Testis (tissue), 2 donors: ENCODE measurements at regions not wholly inside any gene's neighbourhood (a gene's known extent, or its start where the extent isn't known, plus 50 kb on each side); places are given as distances from the start of the nearest gene placed in this dataset.

Experiments used
- DNase-seq: peaks from one replicate; pipeline ENCODE4 v3.0.0-alpha.2; 2019
- H3K27ac ChIP-seq, 2 donors: fragments of 200-600 bp; sonication (generic); one replicate each; pipeline ENCODE4 v1.5.1; 2019
- H3K27me3 ChIP-seq: fragments of 200-600 bp; sonication (generic); one replicate; pipeline ENCODE4 v1.5.1; 2019
- H3K36me3 ChIP-seq: fragments of 200-600 bp; sonication (generic); one replicate; pipeline ENCODE4 v1.5.1; 2017; ENCODE audit warnings: low read depth; ENCODE audit errors: missing control alignments
- H3K4me1 ChIP-seq: fragments of 200-600 bp; sonication (generic); one replicate; pipeline ENCODE4 v1.5.1; 2019
- H3K4me3 ChIP-seq, 2 donors: fragments of 200-600 bp; sonication (generic); one replicate each; pipeline ENCODE4 v1.5.1; 2017 to 2019
- H3K9me3 ChIP-seq: fragments of 200-600 bp; sonication (generic); one replicate; pipeline ENCODE4 v1.5.1; 2017
- POLR2A ChIP-seq: fragments of 450-650 bp; IDR thresholded peaks from one replicate; pipeline ENCODE4 v1.6.1; 2017; ENCODE audit warnings: antibody characterized with exemption, mild to moderate bottlenecking, moderate library complexity
- WGBS, 2 donors: methylation state at CpG; one replicate each; pipeline ENCODE4 v1.1.5; 2018; 5-methylcytosine and 5-hydroxymethylcytosine counted together
- intact Hi-C: fragments of 100-400 bp; cut with DNase I; formaldehyde crosslinking; loops from one replicate; pipeline ENCODE4 v1.15.1; 2023; ENCODE audit warnings: low total_unique reads
- TF ChIP-seq, protein P1 (sequence below), 3 experiments: fragments of 450-650 bp in 2 of 3; fragments of 200-600 bp in 1 of 3; sonication (generic) in 1 of 3; IDR thresholded peaks; one replicate each; pipeline ENCODE4 v1.5.1; 2016 to 2019; ENCODE audit warnings: antibody characterized with exemption in 3 of 3, mild to moderate bottlenecking in 2 of 3, moderate library complexity in 1 of 3

DNA sequence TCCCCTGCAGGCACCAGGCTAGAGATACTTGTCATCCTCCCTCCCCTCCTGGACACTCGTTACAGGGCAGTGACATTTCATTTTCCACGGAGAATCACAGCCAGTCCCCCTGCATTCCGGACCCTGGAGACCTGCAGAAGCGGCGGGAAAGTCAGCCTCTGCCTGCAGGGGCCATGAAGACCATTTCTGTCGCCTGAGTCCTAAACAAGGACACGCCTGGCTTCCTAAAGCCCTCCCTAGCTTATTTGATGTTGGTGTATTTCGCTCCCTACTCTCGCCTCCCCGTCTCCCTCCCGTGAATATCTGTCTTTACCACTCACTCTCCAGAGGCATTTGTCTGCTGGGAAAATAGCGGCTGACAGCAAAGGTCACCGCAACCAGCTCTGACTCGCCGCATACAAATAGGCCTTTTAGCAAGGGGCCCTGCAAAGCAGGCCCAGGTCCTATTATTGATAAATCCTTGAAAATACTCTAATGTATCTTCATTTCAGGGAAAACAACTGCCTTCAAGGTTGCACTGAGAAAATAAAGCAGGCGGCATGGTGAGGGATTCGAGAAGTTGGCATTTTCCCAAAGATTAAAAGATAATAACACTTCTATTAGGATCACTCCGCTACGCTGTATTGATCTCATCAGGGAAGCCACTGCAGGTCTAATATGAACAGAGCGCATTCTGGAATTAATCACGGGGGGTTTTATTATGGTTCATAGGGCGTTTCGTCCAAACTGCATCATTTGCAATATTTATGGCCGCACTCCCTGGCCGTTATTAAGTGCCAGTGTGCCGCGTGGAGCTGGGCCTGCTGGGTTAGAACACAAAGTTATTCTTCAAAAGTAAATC lies 447.1 kb upstream of the CDH5 start:
- peak overlapping the region in 1 of 2 donors; percentile 4 for H3K4me3 ChIP-seq
- intact Hi-C loops, result no loop called here
- H3K4me1 ChIP-seq, result no peaks in the 10 kb centered on the region
- no peak overlapping the region for H3K27ac ChIP-seq
- no peaks in the 10 kb centered on the region for H3K36me3 ChIP-seq
- no peaks in the 10 kb centered on the region for H3K27me3 ChIP-seq
- H3K9me3 ChIP-seq, result no peaks in the 10 kb centered on the region
- TF ChIP-seq, protein P1, sequence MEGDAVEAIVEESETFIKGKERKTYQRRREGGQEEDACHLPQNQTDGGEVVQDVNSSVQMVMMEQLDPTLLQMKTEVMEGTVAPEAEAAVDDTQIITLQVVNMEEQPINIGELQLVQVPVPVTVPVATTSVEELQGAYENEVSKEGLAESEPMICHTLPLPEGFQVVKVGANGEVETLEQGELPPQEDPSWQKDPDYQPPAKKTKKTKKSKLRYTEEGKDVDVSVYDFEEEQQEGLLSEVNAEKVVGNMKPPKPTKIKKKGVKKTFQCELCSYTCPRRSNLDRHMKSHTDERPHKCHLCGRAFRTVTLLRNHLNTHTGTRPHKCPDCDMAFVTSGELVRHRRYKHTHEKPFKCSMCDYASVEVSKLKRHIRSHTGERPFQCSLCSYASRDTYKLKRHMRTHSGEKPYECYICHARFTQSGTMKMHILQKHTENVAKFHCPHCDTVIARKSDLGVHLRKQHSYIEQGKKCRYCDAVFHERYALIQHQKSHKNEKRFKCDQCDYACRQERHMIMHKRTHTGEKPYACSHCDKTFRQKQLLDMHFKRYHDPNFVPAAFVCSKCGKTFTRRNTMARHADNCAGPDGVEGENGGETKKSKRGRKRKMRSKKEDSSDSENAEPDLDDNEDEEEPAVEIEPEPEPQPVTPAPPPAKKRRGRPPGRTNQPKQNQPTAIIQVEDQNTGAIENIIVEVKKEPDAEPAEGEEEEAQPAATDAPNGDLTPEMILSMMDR (IDR thresholded peaks at IDR 0.05), result no peak
- TF ChIP-seq POLR2A, result no peak
- WGBS, 2 donors, result 60 to 69% methylated on average over 27 of the region's 27 CpGs
- DNase-seq, result no peak

DNA sequence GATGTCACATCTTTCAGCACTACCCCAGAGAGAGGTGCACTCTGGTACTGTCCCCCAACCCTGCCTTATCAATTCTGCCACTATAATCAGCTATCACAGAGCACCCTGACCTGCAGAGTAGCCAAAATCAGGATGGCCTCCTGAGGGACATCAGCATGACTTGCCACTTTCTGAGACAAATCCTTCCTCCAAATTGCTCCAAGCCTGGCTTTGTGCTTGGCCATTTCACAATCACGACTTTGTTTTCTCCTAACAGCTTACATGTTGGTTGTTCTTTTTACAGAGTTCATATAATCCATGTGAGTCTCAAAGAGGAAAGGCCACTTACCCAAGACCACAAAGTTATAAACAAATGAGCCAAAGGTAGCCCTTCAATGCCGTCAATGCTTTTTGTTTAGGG lies 449.0 kb upstream of the CDH5 start:
- no peak overlapping the region for H3K27ac ChIP-seq
- H3K27me3 ChIP-seq, result no peaks in the 10 kb centered on the region
- 78 to 93% methylated on average over 2 of the region's 2 CpGs for WGBS, 2 donors
- intact Hi-C loops, result no loop called here
- no peaks in the 10 kb centered on the region for H3K4me1 ChIP-seq
- no peaks in the 10 kb centered on the region for H3K36me3 ChIP-seq
- no peaks in the 10 kb centered on the region for H3K9me3 ChIP-seq
- H3K4me3 ChIP-seq, result no peak overlapping the region
- TF ChIP-seq, protein P1 (IDR thresholded peaks at IDR 0.05), result no peak
- no peak for TF ChIP-seq POLR2A
- DNase-seq, result no peak

DNA sequence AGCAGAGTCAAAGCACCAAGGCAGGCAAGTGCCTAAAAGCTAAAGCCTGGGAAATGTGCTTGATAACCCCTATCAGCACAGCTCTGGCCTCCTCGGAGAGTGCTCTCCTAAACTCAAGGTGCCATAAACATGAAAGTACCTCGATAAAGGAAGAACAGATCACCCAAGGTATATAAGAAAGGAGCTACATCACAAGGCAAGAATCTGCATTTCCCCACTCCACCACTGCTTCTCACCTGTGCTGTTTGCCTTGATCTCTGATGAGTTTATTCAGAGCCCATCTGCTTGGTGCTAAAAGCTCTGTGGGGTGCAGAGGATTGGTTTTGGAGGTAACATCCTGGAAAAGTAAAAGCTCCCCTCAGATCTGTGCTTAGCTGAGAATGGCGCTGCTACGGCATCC lies 449.5 kb upstream of the CDH5 start:
- no peaks in the 10 kb centered on the region for H3K4me1 ChIP-seq
- no peaks in the 10 kb centered on the region for H3K9me3 ChIP-seq
- 65 to 67% methylated on average over 4 of the region's 4 CpGs for WGBS, 2 donors
- no peak overlapping the region for H3K4me3 ChIP-seq
- H3K36me3 ChIP-seq, result no peaks in the 10 kb centered on the region
- no peak for DNase-seq
- no peak overlapping the region for H3K27ac ChIP-seq
- intact Hi-C loops, result no loop called here
- no peaks in the 10 kb centered on the region for H3K27me3 ChIP-seq
- TF ChIP-seq, protein P1 (IDR thresholded peaks at IDR 0.05), result no peak
- TF ChIP-seq POLR2A, result no peak

DNA sequence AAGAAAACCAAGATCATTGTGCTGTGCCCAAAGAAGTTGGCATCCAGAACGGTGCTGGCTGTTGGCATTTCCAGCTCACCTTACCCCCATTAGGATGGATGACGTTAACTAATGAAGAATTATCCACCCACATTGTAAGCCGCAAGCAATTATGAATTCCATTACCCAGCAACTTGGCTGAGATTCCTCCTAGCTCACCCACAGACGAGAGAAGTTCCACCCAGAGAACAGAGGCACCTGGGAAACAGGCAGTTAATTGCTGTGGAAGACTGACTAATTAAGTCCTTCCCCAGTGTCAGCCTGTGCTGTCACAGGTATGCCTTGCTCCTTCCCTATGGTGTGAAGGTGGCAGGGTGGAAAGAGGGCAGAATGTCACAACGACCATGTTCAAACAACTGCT lies 456.2 kb upstream of the CDH5 start:
- Histone ChIP-seq H3K4me3 (no peak overlapping the region), H3K36me3 (no peaks in the 10 kb centered on the region), H3K27ac (no peak overlapping the region), H3K27me3 (no peaks in the 10 kb centered on the region), H3K9me3 (no peaks in the 10 kb centered on the region), H3K4me1 (peaks cover 3% of the 10 kb centered on the region)
- TF ChIP-seq, protein P1 (IDR thresholded peaks at IDR 0.05), result no peak
- no peak for TF ChIP-seq POLR2A
- intact Hi-C loops, result no loop called here
- WGBS, 2 donors, result 53 to 55% methylated on average over 5 of the region's 5 CpGs
- DNase-seq, result no peak
